HL-60/S4 (cell line): ENCODE measurements at regions not wholly inside any gene's neighbourhood (a gene's known extent, or its start where the extent isn't known, plus 50 kb on each side); places are given as distances from the start of the nearest gene placed in this dataset.

Source experiments
- in situ Hi-C: fragments of 300-500 bp; cut with MboI; formaldehyde crosslinking; loops from 2 replicates; pipeline ENCODE4 v1.14.3; 2022; ENCODE audit warnings: low sequenced_read_pairs

DNA sequence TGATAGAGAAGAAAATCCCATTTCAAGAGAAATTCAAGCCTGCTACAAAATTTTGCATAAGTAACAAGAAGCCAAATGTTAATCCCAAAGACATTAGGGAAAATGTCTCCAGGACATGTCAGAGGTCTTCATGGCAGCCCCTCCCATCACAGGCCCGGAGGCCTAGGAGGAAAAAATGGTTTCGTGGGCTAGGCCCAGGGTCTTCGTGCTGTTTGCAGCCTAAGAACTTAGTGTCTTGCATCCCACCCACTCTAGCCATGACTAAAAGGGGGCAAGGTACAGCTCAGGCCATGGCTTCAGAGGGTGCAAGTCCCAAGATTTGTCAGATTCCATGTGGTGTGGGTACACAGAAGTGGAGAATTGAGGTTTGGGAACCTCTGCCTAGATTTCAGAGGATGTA, 57.8 kb upstream of the TAPT1 start:
- in situ Hi-C loops: loop anchor here (25.0 kb wide), 1 partner anchor 1153 kb away; no protein-coding TSS in a partner anchor

DNA sequence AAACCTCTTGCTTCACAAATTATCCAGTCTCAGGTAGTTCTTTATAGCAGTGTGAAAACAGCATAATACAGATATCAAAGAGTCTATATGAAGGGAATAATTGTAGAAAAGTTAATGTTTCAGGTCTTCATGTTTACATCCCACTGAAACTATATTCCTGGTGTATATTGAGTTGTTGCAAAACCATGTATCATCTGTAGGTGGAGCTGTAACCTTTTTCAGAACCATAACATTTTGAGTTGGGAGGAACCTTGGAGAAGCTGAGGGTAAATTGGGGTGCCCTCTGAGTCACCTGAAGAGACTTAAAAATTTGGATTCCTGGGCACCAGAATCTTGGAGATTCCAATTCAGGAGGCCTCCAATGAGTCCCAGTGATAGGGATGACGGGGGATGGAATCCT, 51.9 kb upstream of the TAPT1 start:
- in situ Hi-C loops: loop anchor here (25.0 kb wide), 1 partner anchor 1159 kb away; no protein-coding TSS in a partner anchor
